ENCODE measurements at regions not wholly inside any gene's neighbourhood (a gene's known extent, or its start where the extent isn't known, plus 50 kb on each side); places are given as distances from the start of the nearest gene placed in this dataset.

GRCh38 chr2:100675373-100675772 is 112.6 kb downstream of the PDCL3 start:
- TF ChIP-seq EZH2 (IDR thresholded peaks at IDR 0.05; ENCODE audit: borderline replicate concordance, low read depth, low read length, severe bottlenecking), result no peak
- TF ChIP-seq JUN (IDR thresholded peaks at IDR 0.05; ENCODE audit: borderline replicate concordance, insufficient read depth, insufficient read length, low read depth), result no peak
- no peak for TF ChIP-seq GATA2 (IDR thresholded peaks at IDR 0.05; ENCODE audit: insufficient read depth, insufficient read length, low read depth, low read length)
- TF ChIP-seq CTCF (IDR thresholded peaks at IDR 0.05; ENCODE audit: extremely low read depth in 1 of 2, insufficient read depth in 1 of 2, low read depth in 1 of 2, low read length in 2 of 2), result no peak
- TF ChIP-seq MYC (IDR thresholded peaks at IDR 0.05; ENCODE audit: low read depth, low read length), result no peak
- no peak for TF ChIP-seq POLR2AphosphoS5 (IDR thresholded peaks at IDR 0.05; ENCODE audit: insufficient read depth, low read depth, low read length)
- TF ChIP-seq MAX (IDR thresholded peaks at IDR 0.05; ENCODE audit: insufficient read depth, insufficient read length), result no peak
- no peak for TF ChIP-seq FOS (IDR thresholded peaks at IDR 0.05; ENCODE audit: borderline replicate concordance, insufficient read depth, low read length)
- TF ChIP-seq POLR2A (IDR thresholded peaks at IDR 0.05; ENCODE audit: low read depth, low read length), result no peak
- H3K9me1 ChIP-seq (replicated peaks; ENCODE audit: control insufficient read depth, extremely low read depth, insufficient read depth, low read length), result no peaks in the 10 kb centered on the region
- no peaks in the 10 kb centered on the region for H4K20me1 ChIP-seq (replicated peaks; ENCODE audit: control insufficient read depth, extremely low read depth, insufficient read depth, low read length)
- H3K27ac ChIP-seq (ENCODE audit: insufficient read depth, low read depth, low read length), result no peak overlapping the region
- no peak overlapping the region for H3K4me3 ChIP-seq (replicated peaks in 1 of 3; ENCODE audit: insufficient read depth in 1 of 3, low read depth in 1 of 3, low read length in 3 of 3)
- DNase-seq (ENCODE audit: low read depth, low spot score) (no peak), FAIRE-seq (no peak)
- no peaks in the 10 kb centered on the region for H3K36me3 ChIP-seq (ENCODE audit: control insufficient read depth in 2 of 2, extremely low read depth in 1 of 2, insufficient read depth in 2 of 2, low read length in 2 of 2)
- intact Hi-C loops (cut with micrococcal nuclease) (no loop called here), dilution Hi-C loops (cut with MboI; ENCODE audit: extremely low pct_ligation_motif_present, low sequenced_read_pairs) (no loop called here)
- H3K4me1 ChIP-seq (ENCODE audit: control insufficient read depth, extremely low read depth, insufficient read depth, low read length), result no peaks in the 10 kb centered on the region
- no peak overlapping the region for H3K4me2 ChIP-seq (ENCODE audit: insufficient read depth, low read length)
- peaks cover 0 to 2% of the 10 kb centered on the region in 2 experiments for H3K27me3 ChIP-seq (ENCODE audit: control insufficient read depth in 2 of 2, insufficient read depth in 2 of 2, low read length in 2 of 2)
- H3K9me3 ChIP-seq (replicated peaks; ENCODE audit: control insufficient read depth, insufficient read depth, low read length), result no peaks in the 10 kb centered on the region
- POLR2A ChIA-PET, result no interaction called here
- H3K79me2 ChIP-seq (ENCODE audit: control insufficient read depth, insufficient read depth, low read length), result no peaks in the 10 kb centered on the region
- no peak overlapping the region for H2AFZ ChIP-seq (ENCODE audit: low read depth, low read length)
- CTCF ChIA-PET, result interaction anchor here (1.1 kb wide), 1 partner anchor 13 kb away, joined by 4 read pairs; no protein-coding TSS in a partner anchor
- H3K9ac ChIP-seq (replicated peaks; ENCODE audit: extremely low read depth, insufficient read depth, low read length), result no peak overlapping the region
- BruUV-seq (replicated peaks), result no TSS peak
